GM10266 (cell line): ENCODE measurements at regions not wholly inside any gene's neighbourhood (a gene's known extent, or its start where the extent isn't known, plus 50 kb on each side); places are given as distances from the start of the nearest gene placed in this dataset.

Experiments
- DNase-seq: peaks from one replicate; pipeline ENCODE4 v3.0.0; 2012; ENCODE audit errors: extremely low spot score
- CTCF ChIP-seq: IDR thresholded peaks from 2 replicates; pipeline ENCODE4 v1.5.1; 2012; ENCODE audit warnings: mild to moderate bottlenecking, low read depth; ENCODE audit not compliant: control insufficient read depth, insufficient read depth; ENCODE audit errors: missing control alignments

GRCh38 chr12:115348301-115348700 is 664.3 kb upstream of the TBX3 start:
- TF ChIP-seq CTCF, result no peak
- DNase-seq, result no peak

GRCh38 chr12:115343601-115344000 is 659.6 kb upstream of the TBX3 start:
- no peak for DNase-seq
- no peak for TF ChIP-seq CTCF

- no peak for DNase-seq
- no peak for TF ChIP-seq CTCF
Observed at GRCh38 chr12:115343008-115343407, 659.0 kb upstream of the TBX3 start.

GRCh38 chr12:115341442-115341841 is 657.5 kb upstream of the TBX3 start:
- DNase-seq, result no peak
- TF ChIP-seq CTCF, result no peak

GRCh38 chr12:115338566-115339294 is 654.8 kb upstream of the TBX3 start:
- TF ChIP-seq CTCF, result no peak
- DNase-seq, result no peak

GRCh38 chr12:115337693-115338543 is 653.9 kb upstream of the TBX3 start:
- no peak for TF ChIP-seq CTCF
- DNase-seq, result no peak

GRCh38 chr12:115336506-115336905 is 652.5 kb upstream of the TBX3 start:
- no peak for DNase-seq
- no peak for TF ChIP-seq CTCF
